ENCODE measurements at regions not wholly inside any gene's neighbourhood (a gene's known extent, or its start where the extent isn't known, plus 50 kb on each side); places are given as distances from the start of the nearest gene placed in this dataset.

DNA sequence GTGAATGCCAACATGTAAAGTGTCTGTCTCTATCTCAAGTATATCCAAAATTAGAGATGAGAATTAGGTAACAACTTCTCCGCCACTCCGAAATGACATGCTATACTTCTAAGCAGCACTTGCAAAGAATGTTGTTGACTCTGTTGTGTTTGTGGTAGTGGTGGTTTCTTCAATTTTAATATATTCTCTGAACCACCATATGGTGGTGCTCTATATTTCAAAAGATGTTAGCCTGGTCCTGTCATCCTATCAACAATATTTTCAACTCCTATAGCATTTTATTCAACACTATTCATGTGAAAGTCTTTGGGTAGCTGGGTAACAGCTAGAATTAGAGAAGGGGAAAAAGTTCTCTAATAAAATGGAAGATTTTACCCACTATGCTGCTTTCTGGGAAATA lies 1622.8 kb upstream of the IGFBP7 start:
- FAIRE-seq, result no peak
- Histone ChIP-seq H3K4me3 (replicated peaks in 1 of 3; ENCODE audit: insufficient read depth in 1 of 3, low read depth in 1 of 3, low read length in 3 of 3) (no peak overlapping the region), H3K4me1 (ENCODE audit: control insufficient read depth, extremely low read depth, insufficient read depth, low read length) (no peaks in the 10 kb centered on the region), H3K36me3 (ENCODE audit: control insufficient read depth in 2 of 2, extremely low read depth in 1 of 2, insufficient read depth in 2 of 2, low read length in 2 of 2) (no peaks in the 10 kb centered on the region), H3K4me2 (ENCODE audit: insufficient read depth, low read length) (no peak overlapping the region), H3K9ac (replicated peaks; ENCODE audit: extremely low read depth, insufficient read depth, low read length) (no peak overlapping the region), H3K9me3 (replicated peaks; ENCODE audit: control insufficient read depth, insufficient read depth, low read length) (no peaks in the 10 kb centered on the region), H3K9me1 (replicated peaks; ENCODE audit: control insufficient read depth, extremely low read depth, insufficient read depth, low read length) (no peaks in the 10 kb centered on the region), H3K27ac (ENCODE audit: insufficient read depth, low read depth, low read length) (no peak overlapping the region), H4K20me1 (replicated peaks; ENCODE audit: control insufficient read depth, extremely low read depth, insufficient read depth, low read length) (no peaks in the 10 kb centered on the region), H3K27me3 (ENCODE audit: control insufficient read depth in 2 of 2, insufficient read depth in 2 of 2, low read length in 2 of 2) (no peaks in the 10 kb centered on the region), H3K79me2 (ENCODE audit: control insufficient read depth, insufficient read depth, low read length) (no peaks in the 10 kb centered on the region), H2AFZ (ENCODE audit: low read depth, low read length) (no peak overlapping the region)
- no TSS peak for BruUV-seq (replicated peaks)
- ChIA-PET CTCF (no interaction called here), POLR2A (no interaction called here)
- no peak for TF ChIP-seq EZH2 (IDR thresholded peaks at IDR 0.05; ENCODE audit: borderline replicate concordance, low read depth, low read length, severe bottlenecking)
- no peak for TF ChIP-seq GATA2 (IDR thresholded peaks at IDR 0.05; ENCODE audit: insufficient read depth, insufficient read length, low read depth, low read length)
- no peak for TF ChIP-seq CTCF (IDR thresholded peaks at IDR 0.05; ENCODE audit: extremely low read depth in 1 of 2, insufficient read depth in 1 of 2, low read depth in 1 of 2, low read length in 2 of 2)
- TF ChIP-seq FOS (IDR thresholded peaks at IDR 0.05; ENCODE audit: borderline replicate concordance, insufficient read depth, low read length), result no peak
- TF ChIP-seq JUN (IDR thresholded peaks at IDR 0.05; ENCODE audit: borderline replicate concordance, insufficient read depth, insufficient read length, low read depth), result no peak
- no peak for TF ChIP-seq MYC (IDR thresholded peaks at IDR 0.05; ENCODE audit: low read depth, low read length)
- no peak for TF ChIP-seq POLR2A (IDR thresholded peaks at IDR 0.05; ENCODE audit: low read depth, low read length)
- no peak for TF ChIP-seq MAX (IDR thresholded peaks at IDR 0.05; ENCODE audit: insufficient read depth, insufficient read length)
- TF ChIP-seq POLR2AphosphoS5 (IDR thresholded peaks at IDR 0.05; ENCODE audit: insufficient read depth, low read depth, low read length), result no peak
- DNase-seq (ENCODE audit: low read depth, low spot score), result no peak
- dilution Hi-C loops (cut with MboI; ENCODE audit: extremely low pct_ligation_motif_present, low sequenced_read_pairs) (no loop called here), intact Hi-C loops (cut with micrococcal nuclease) (no loop called here)

All from endothelial cell of umbilical vein (primary cell).